ENCODE measurements at regions not wholly inside any gene's neighbourhood (a gene's known extent, or its start where the extent isn't known, plus 50 kb on each side); places are given as distances from the start of the nearest gene placed in this dataset.

- Histone ChIP-seq H3K4me3 (ENCODE audit: low read depth, low read length, poor library complexity, severe bottlenecking) (no peak overlapping the region), H4K20me1 (ENCODE audit: insufficient read depth, low read length) (no peaks in the 10 kb centered on the region), H3K27ac (ENCODE audit: low read depth, low read length, poor library complexity, severe bottlenecking) (no peak overlapping the region), H2AFZ (ENCODE audit: low read length) (no peak overlapping the region), H3K27me3 (ENCODE audit: insufficient read depth, low read length) (no peaks in the 10 kb centered on the region), H3K4me2 (ENCODE audit: low read length) (no peak overlapping the region), H3K79me2 (ENCODE audit: insufficient read depth, low read length) (no peaks in the 10 kb centered on the region), H3F3A (ENCODE audit: insufficient read depth, low read length) (no peaks in the 10 kb centered on the region), H3K9ac (ENCODE audit: low read length) (no peak overlapping the region), H3K9me3 (ENCODE audit: low read length) (no peaks in the 10 kb centered on the region), H3K4me1 (ENCODE audit: insufficient read depth, low read length, severe bottlenecking) (no peaks in the 10 kb centered on the region), H3K9me2 (ENCODE audit: low read depth, low read length) (no peaks in the 10 kb centered on the region), H3K36me3 (ENCODE audit: insufficient read depth, low read length) (no peaks in the 10 kb centered on the region)
- TF ChIP-seq CTCF (IDR thresholded peaks at IDR 0.05; ENCODE audit: low read length): no peak
- TF ChIP-seq EZH2 (IDR thresholded peaks at IDR 0.05; ENCODE audit: borderline replicate concordance, low read length): no peak
Observed at GRCh38 chr12:86796550-86796949, 540.4 kb upstream of the MGAT4C start.

GRCh38 chr12:86788661-86789060 is 532.5 kb upstream of the MGAT4C start:
- Histone ChIP-seq H3K9me2 (ENCODE audit: low read depth, low read length) (no peaks in the 10 kb centered on the region), H3K4me2 (ENCODE audit: low read length) (no peak overlapping the region), H3K27ac (ENCODE audit: low read depth, low read length, poor library complexity, severe bottlenecking) (no peak overlapping the region), H3F3A (ENCODE audit: insufficient read depth, low read length) (no peaks in the 10 kb centered on the region), H4K20me1 (ENCODE audit: insufficient read depth, low read length) (no peaks in the 10 kb centered on the region), H3K79me2 (ENCODE audit: insufficient read depth, low read length) (no peaks in the 10 kb centered on the region), H3K9ac (ENCODE audit: low read length) (no peak overlapping the region), H2AFZ (ENCODE audit: low read length) (no peak overlapping the region), H3K9me3 (ENCODE audit: low read length) (no peaks in the 10 kb centered on the region), H3K27me3 (ENCODE audit: insufficient read depth, low read length) (no peaks in the 10 kb centered on the region), H3K4me1 (ENCODE audit: insufficient read depth, low read length, severe bottlenecking) (no peaks in the 10 kb centered on the region), H3K36me3 (ENCODE audit: insufficient read depth, low read length) (no peaks in the 10 kb centered on the region), H3K4me3 (ENCODE audit: low read depth, low read length, poor library complexity, severe bottlenecking) (no peak overlapping the region)
- TF ChIP-seq CTCF (IDR thresholded peaks at IDR 0.05; ENCODE audit: low read length): no peak
- no peak for TF ChIP-seq EZH2 (IDR thresholded peaks at IDR 0.05; ENCODE audit: borderline replicate concordance, low read length)

- Histone ChIP-seq H4K20me1 (ENCODE audit: insufficient read depth, low read length) (no peaks in the 10 kb centered on the region), H3K27me3 (ENCODE audit: insufficient read depth, low read length) (no peaks in the 10 kb centered on the region), H3K27ac (ENCODE audit: low read depth, low read length, poor library complexity, severe bottlenecking) (no peak overlapping the region), H3K4me1 (ENCODE audit: insufficient read depth, low read length, severe bottlenecking) (no peaks in the 10 kb centered on the region), H3K9me3 (ENCODE audit: low read length) (no peaks in the 10 kb centered on the region), H3K36me3 (ENCODE audit: insufficient read depth, low read length) (no peaks in the 10 kb centered on the region), H3K9me2 (ENCODE audit: low read depth, low read length) (no peaks in the 10 kb centered on the region), H3K4me2 (ENCODE audit: low read length) (no peak overlapping the region), H3F3A (ENCODE audit: insufficient read depth, low read length) (no peaks in the 10 kb centered on the region), H3K79me2 (ENCODE audit: insufficient read depth, low read length) (no peaks in the 10 kb centered on the region), H3K4me3 (ENCODE audit: low read depth, low read length, poor library complexity, severe bottlenecking) (no peak overlapping the region), H3K9ac (ENCODE audit: low read length) (no peak overlapping the region), H2AFZ (ENCODE audit: low read length) (no peak overlapping the region)
- TF ChIP-seq CTCF (IDR thresholded peaks at IDR 0.05; ENCODE audit: low read length): no peak
- TF ChIP-seq EZH2 (IDR thresholded peaks at IDR 0.05; ENCODE audit: borderline replicate concordance, low read length): no peak
Observed at GRCh38 chr12:86787419-86787818, 531.2 kb upstream of the MGAT4C start.

Measured in OCI-LY1 (cell line).